CD1c-positive myeloid dendritic cell (primary cell): ENCODE measurements at regions not wholly inside any gene's neighbourhood (a gene's known extent, or its start where the extent isn't known, plus 50 kb on each side); places are given as distances from the start of the nearest gene placed in this dataset.

Experiments used
- DNase-seq: peaks from one replicate; pipeline ENCODE4 v3.0.0-alpha.2; 2016; ENCODE audit errors: extremely low spot score

GRCh38 chr17:14947671-14948070, 317.5 kb downstream of the PMP22 start:
- DNase-seq, result no peak

GRCh38 chr17:14946481-14946880, 318.6 kb downstream of the PMP22 start:
- DNase-seq, result no peak

GRCh38 chr17:14942526-14943190, 322.5 kb downstream of the PMP22 start:
- DNase-seq, result no peak

- DNase-seq, result no peak
Measured at GRCh38 chr17:14940938-14941265, 324.2 kb downstream of the PMP22 start.

- DNase-seq, result no peak
Measured at GRCh38 chr17:14940108-14940937, 324.8 kb downstream of the PMP22 start.

- DNase-seq, result no peak
Measured at GRCh38 chr17:14935845-14936485, 329.2 kb downstream of the PMP22 start.

- DNase-seq, result no peak
Measured at GRCh38 chr17:14935139-14935841, 329.8 kb downstream of the PMP22 start.

- DNase-seq, result no peak
Measured at GRCh38 chr17:14933676-14934075, 331.4 kb downstream of the PMP22 start.

GRCh38 chr17:14926526-14927122, 338.5 kb downstream of the PMP22 start:
- peak; percentile 72 for DNase-seq

- DNase-seq, result no peak
Measured at GRCh38 chr17:14926073-14926472, 339.1 kb downstream of the PMP22 start.

- no peak for DNase-seq
Measured at GRCh38 chr17:14925498-14925897, 339.6 kb downstream of the PMP22 start.

GRCh38 chr17:14923981-14924380, 341.1 kb downstream of the PMP22 start:
- DNase-seq, result no peak

- no peak for DNase-seq
Measured at GRCh38 chr17:14922411-14922810, 342.7 kb downstream of the PMP22 start.

GRCh38 chr17:14921936-14922335, 343.2 kb downstream of the PMP22 start:
- no peak for DNase-seq

- DNase-seq, result no peak
Measured at GRCh38 chr17:14919631-14920213, 345.4 kb downstream of the PMP22 start.

GRCh38 chr17:14919094-14919493, 346.0 kb downstream of the PMP22 start:
- DNase-seq, result no peak

GRCh38 chr17:14918540-14918939, 346.6 kb downstream of the PMP22 start:
- no peak for DNase-seq

GRCh38 chr17:14910916-14911315, 354.2 kb downstream of the PMP22 start:
- no peak for DNase-seq

GRCh38 chr17:14904386-14904785, 360.7 kb downstream of the PMP22 start:
- DNase-seq, result no peak

- no peak for DNase-seq
Measured at GRCh38 chr17:14903854-14904253, 361.3 kb downstream of the PMP22 start.

- DNase-seq, result no peak
Measured at GRCh38 chr17:14902803-14903202, 362.3 kb downstream of the PMP22 start.

- no peak for DNase-seq
Measured at GRCh38 chr17:14902297-14902696, 362.8 kb downstream of the PMP22 start.
